Testis (tissue), 2 donors: ENCODE measurements at regions not wholly inside any gene's neighbourhood (a gene's known extent, or its start where the extent isn't known, plus 50 kb on each side); places are given as distances from the start of the nearest gene placed in this dataset.
"Not testable (repeated sequence)": the region's sequence is repeated elsewhere in the genome, so short reads cannot be mapped to it uniquely, and the experiment has no call there.

Experiments
- DNase-seq: peaks from one replicate; pipeline ENCODE4 v3.0.0-alpha.2; 2019
- H3K27ac ChIP-seq, 2 donors: fragments of 200-600 bp; sonication (generic); one replicate each; pipeline ENCODE4 v1.5.1; 2019
- H3K27me3 ChIP-seq: fragments of 200-600 bp; sonication (generic); one replicate; pipeline ENCODE4 v1.5.1; 2019
- H3K36me3 ChIP-seq: fragments of 200-600 bp; sonication (generic); one replicate; pipeline ENCODE4 v1.5.1; 2017; ENCODE audit warnings: low read depth; ENCODE audit errors: missing control alignments
- H3K4me1 ChIP-seq: fragments of 200-600 bp; sonication (generic); one replicate; pipeline ENCODE4 v1.5.1; 2019
- H3K4me3 ChIP-seq, 2 donors: fragments of 200-600 bp; sonication (generic); one replicate each; pipeline ENCODE4 v1.5.1; 2017 to 2019
- H3K9me3 ChIP-seq: fragments of 200-600 bp; sonication (generic); one replicate; pipeline ENCODE4 v1.5.1; 2017
- POLR2A ChIP-seq: fragments of 450-650 bp; IDR thresholded peaks from one replicate; pipeline ENCODE4 v1.6.1; 2017; ENCODE audit warnings: antibody characterized with exemption, mild to moderate bottlenecking, moderate library complexity
- WGBS, 2 donors: methylation state at CpG; one replicate each; pipeline ENCODE4 v1.1.5; 2018; 5-methylcytosine and 5-hydroxymethylcytosine counted together
- intact Hi-C: fragments of 100-400 bp; cut with DNase I; formaldehyde crosslinking; loops from one replicate; pipeline ENCODE4 v1.15.1; 2023; ENCODE audit warnings: low total_unique reads
- TF ChIP-seq, protein P1 (sequence below), 3 experiments: fragments of 450-650 bp in 2 of 3; fragments of 200-600 bp in 1 of 3; sonication (generic) in 1 of 3; IDR thresholded peaks; one replicate each; pipeline ENCODE4 v1.5.1; 2016 to 2019; ENCODE audit warnings: antibody characterized with exemption in 3 of 3, mild to moderate bottlenecking in 2 of 3, moderate library complexity in 1 of 3

DNA sequence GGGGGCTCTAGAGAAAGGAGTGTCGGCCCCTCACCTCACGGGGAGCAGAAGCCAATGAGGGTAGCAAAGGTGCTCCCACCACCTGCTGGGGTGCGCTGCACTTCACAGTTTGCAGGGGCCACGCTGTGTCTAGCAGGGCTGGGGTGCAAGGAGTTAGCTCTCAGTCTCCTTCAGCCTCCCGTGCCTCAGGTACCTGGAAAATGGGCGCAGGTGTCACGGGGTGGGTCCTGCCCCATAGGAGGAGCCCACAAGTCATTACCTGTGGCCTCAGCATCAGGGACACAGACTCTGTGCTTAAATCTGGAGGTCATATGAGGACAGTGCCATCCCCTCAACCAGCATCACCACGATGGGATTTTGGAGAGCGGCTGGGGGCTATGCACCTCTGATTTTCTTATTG lies 326.7 kb downstream of the ADGRD1 start:
- no peaks in the 10 kb centered on the region for H3K36me3 ChIP-seq
- no peaks in the 10 kb centered on the region for H3K9me3 ChIP-seq
- 86% methylated on average over 9 of the region's 9 CpGs for WGBS, 2 donors
- no peak for DNase-seq
- intact Hi-C loops = no loop called here
- no peak overlapping the region for H3K27ac ChIP-seq
- no peaks in the 10 kb centered on the region for H3K27me3 ChIP-seq
- H3K4me3 ChIP-seq = no peak overlapping the region
- TF ChIP-seq POLR2A = no peak
- TF ChIP-seq, protein P1, sequence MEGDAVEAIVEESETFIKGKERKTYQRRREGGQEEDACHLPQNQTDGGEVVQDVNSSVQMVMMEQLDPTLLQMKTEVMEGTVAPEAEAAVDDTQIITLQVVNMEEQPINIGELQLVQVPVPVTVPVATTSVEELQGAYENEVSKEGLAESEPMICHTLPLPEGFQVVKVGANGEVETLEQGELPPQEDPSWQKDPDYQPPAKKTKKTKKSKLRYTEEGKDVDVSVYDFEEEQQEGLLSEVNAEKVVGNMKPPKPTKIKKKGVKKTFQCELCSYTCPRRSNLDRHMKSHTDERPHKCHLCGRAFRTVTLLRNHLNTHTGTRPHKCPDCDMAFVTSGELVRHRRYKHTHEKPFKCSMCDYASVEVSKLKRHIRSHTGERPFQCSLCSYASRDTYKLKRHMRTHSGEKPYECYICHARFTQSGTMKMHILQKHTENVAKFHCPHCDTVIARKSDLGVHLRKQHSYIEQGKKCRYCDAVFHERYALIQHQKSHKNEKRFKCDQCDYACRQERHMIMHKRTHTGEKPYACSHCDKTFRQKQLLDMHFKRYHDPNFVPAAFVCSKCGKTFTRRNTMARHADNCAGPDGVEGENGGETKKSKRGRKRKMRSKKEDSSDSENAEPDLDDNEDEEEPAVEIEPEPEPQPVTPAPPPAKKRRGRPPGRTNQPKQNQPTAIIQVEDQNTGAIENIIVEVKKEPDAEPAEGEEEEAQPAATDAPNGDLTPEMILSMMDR (IDR thresholded peaks at IDR 0.05) = no peak
- H3K4me1 ChIP-seq = no peaks in the 10 kb centered on the region

- TF ChIP-seq, protein P1 (IDR thresholded peaks at IDR 0.05) = no peak
- no peak for TF ChIP-seq POLR2A
- Histone ChIP-seq H3K27ac (no peak overlapping the region), H3K36me3 (no peaks in the 10 kb centered on the region), H3K4me1 (no peaks in the 10 kb centered on the region), H3K4me3 (no peak overlapping the region), H3K9me3 (no peaks in the 10 kb centered on the region), H3K27me3 (no peaks in the 10 kb centered on the region)
- 83 to 95% methylated on average over 9 to 11 of the region's 11 CpGs for WGBS, 2 donors
- intact Hi-C loops = no loop called here
- DNase-seq = no peak
Measured at GRCh38 chr12:131281016-131281415, 327.3 kb downstream of the ADGRD1 start.

- Histone ChIP-seq H3K36me3 (no peaks in the 10 kb centered on the region), H3K27ac (no peak overlapping the region), H3K4me3 (no peak overlapping the region), H3K4me1 (no peaks in the 10 kb centered on the region), H3K9me3 (no peaks in the 10 kb centered on the region), H3K27me3 (no peaks in the 10 kb centered on the region)
- no peak for TF ChIP-seq POLR2A
- TF ChIP-seq, protein P1 (IDR thresholded peaks at IDR 0.05) = no peak
- intact Hi-C loops = no loop called here
- peak; percentile 10 for DNase-seq
- 88 to 90% methylated on average over 17 to 33 of the region's 33 CpGs for WGBS, 2 donors
Measured at GRCh38 chr12:131282292-131283080, 328.8 kb downstream of the ADGRD1 start.

GRCh38 chr12:131283191-131283861 lies 329.6 kb downstream of the ADGRD1 start:
- intact Hi-C loops = no loop called here
- no peak overlapping the region for H3K4me3 ChIP-seq
- TF ChIP-seq, protein P1 (IDR thresholded peaks at IDR 0.05) = no peak
- no peak for TF ChIP-seq POLR2A
- H3K27me3 ChIP-seq = no peaks in the 10 kb centered on the region
- no peaks in the 10 kb centered on the region for H3K4me1 ChIP-seq
- H3K9me3 ChIP-seq = no peaks in the 10 kb centered on the region
- peak; percentile 8 for DNase-seq
- 96% methylated on average over 7 to 11 of the region's 11 CpGs for WGBS, 2 donors
- no peak overlapping the region for H3K27ac ChIP-seq
- no peaks in the 10 kb centered on the region for H3K36me3 ChIP-seq

- H3K27ac ChIP-seq, H3K36me3 ChIP-seq, H3K4me1 ChIP-seq, H3K9me3 ChIP-seq, intact Hi-C loops, H3K27me3 ChIP-seq, H3K4me3 ChIP-seq: not testable (repeated sequence)
- DNase-seq = peak; percentile 1
- WGBS, 2 donors = 85 to 89% methylated on average over 28 of the region's 32 CpGs
Measured at GRCh38 chr12:131283862-131284825, 330.4 kb downstream of the ADGRD1 start.

DNA sequence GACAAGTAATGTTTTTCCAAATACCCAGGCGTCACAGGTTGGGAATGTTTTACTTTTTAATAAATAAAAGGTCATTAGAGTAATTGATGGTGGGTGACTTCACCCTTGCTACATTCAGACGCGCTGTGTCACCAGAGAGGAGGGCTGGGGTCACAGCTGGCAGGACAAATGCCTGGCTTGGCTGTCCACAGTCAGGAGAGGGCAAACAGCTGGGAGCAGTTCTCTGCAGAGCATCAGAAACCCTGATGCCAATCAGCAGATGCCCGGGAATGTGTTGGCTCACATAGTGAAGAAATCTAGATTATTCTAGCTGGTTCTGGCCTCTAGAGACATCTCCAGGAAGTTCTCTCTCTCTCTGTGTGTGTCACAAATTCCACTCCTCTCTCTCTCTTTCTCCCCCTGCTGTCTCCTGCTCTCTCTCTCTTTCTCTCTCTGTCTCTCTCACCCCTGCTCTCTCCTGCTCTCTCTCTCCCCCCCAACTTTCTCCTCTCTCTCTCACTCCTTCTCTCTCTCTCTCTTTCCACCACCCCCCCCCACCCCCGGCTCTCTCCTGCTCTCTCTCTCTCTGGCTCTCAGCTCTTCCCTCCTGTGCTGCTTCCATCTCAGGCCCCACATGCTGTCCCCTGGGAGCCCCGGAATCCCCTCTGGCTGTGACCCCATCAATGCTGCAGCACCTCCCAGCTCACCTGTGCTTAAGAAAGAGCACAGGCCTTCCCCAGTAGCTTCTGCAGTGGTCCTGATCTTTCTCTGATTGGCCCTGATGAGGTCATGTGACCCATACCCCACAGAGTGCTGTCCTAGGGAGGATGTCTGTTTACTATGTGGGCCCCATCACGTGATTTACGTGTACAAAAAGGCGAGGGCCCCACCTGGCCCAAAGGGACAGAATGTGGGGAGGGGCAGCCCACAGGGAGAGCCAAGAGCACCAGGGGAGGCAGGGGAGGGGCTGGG lies 331.5 kb downstream of the ADGRD1 start:
- H3K4me1 ChIP-seq, H3K27me3 ChIP-seq, DNase-seq, H3K4me3 ChIP-seq, H3K9me3 ChIP-seq, H3K27ac ChIP-seq, intact Hi-C loops, H3K36me3 ChIP-seq: not testable (repeated sequence)
- 69 to 76% methylated on average over 6 to 8 of the region's 9 CpGs for WGBS, 2 donors

GRCh38 chr12:131285905-131286295 lies 332.2 kb downstream of the ADGRD1 start:
- H3K36me3 ChIP-seq, H3K4me1 ChIP-seq, H3K27me3 ChIP-seq, intact Hi-C loops, H3K9me3 ChIP-seq, H3K27ac ChIP-seq, H3K4me3 ChIP-seq: not testable (repeated sequence)
- DNase-seq = peak; percentile 7
- 70% methylated on average over 15 of the region's 19 CpGs; no CpG with 5 or more reads in 1 of the 2 donors for WGBS, 2 donors
